ENCODE measurements at regions not wholly inside any gene's neighbourhood (a gene's known extent, or its start where the extent isn't known, plus 50 kb on each side); places are given as distances from the start of the nearest gene placed in this dataset.
"Not testable (repeated sequence)": the region's sequence is repeated elsewhere in the genome, so short reads cannot be mapped to it uniquely, and the experiment has no call there.

GRCh38 chr20:54323227-54323734 lies 115.4 kb downstream of the PFDN4 start:
- no peak for DNase-seq (ENCODE audit: low read depth in 4 of 4, low spot score in 3 of 4)

- DNase-seq (ENCODE audit: low read depth in 4 of 4, low spot score in 3 of 4): no peak
Observed at GRCh38 chr20:54324041-54324440, 116.2 kb downstream of the PFDN4 start.

GRCh38 chr20:54324652-54325285 lies 116.9 kb downstream of the PFDN4 start:
- DNase-seq (ENCODE audit: low read depth in 4 of 4, low spot score in 3 of 4): no peak

- DNase-seq (ENCODE audit: low read depth in 4 of 4, low spot score in 3 of 4): no peak
Observed at GRCh38 chr20:54335299-54335698, 127.4 kb downstream of the PFDN4 start.

GRCh38 chr20:54337144-54337543 lies 129.3 kb downstream of the PFDN4 start:
- no peak for DNase-seq (ENCODE audit: low read depth in 4 of 4, low spot score in 3 of 4)

- no peak for DNase-seq (ENCODE audit: low read depth in 4 of 4, low spot score in 3 of 4)
Observed at GRCh38 chr20:54339093-54339492, 131.2 kb downstream of the PFDN4 start.

GRCh38 chr20:54340206-54340605 lies 132.3 kb downstream of the PFDN4 start:
- no peak for DNase-seq (ENCODE audit: low read depth in 4 of 4, low spot score in 3 of 4)

- no peak for DNase-seq (ENCODE audit: low read depth in 4 of 4, low spot score in 3 of 4)
Observed at GRCh38 chr20:54340667-54341081, 132.8 kb downstream of the PFDN4 start.

GRCh38 chr20:54342258-54342920 lies 133.0 kb upstream of the DOK5 start:
- DNase-seq (ENCODE audit: low read depth in 4 of 4, low spot score in 3 of 4): no peak

GRCh38 chr20:54343099-54343498 lies 132.3 kb upstream of the DOK5 start:
- DNase-seq (ENCODE audit: low read depth in 4 of 4, low spot score in 3 of 4): no peak

GRCh38 chr20:54343634-54344033 lies 131.8 kb upstream of the DOK5 start:
- no peak for DNase-seq (ENCODE audit: low read depth in 4 of 4, low spot score in 3 of 4)

GRCh38 chr20:54344832-54345231 lies 130.6 kb upstream of the DOK5 start:
- no peak for DNase-seq (ENCODE audit: low read depth in 4 of 4, low spot score in 3 of 4)

- DNase-seq (ENCODE audit: low read depth in 4 of 4, low spot score in 3 of 4): no peak
Observed at GRCh38 chr20:54345301-54345724, 130.1 kb upstream of the DOK5 start.

- no peak for DNase-seq (ENCODE audit: low read depth in 4 of 4, low spot score in 3 of 4)
Observed at GRCh38 chr20:54345821-54346220, 129.6 kb upstream of the DOK5 start.

- no peak for DNase-seq (ENCODE audit: low read depth in 4 of 4, low spot score in 3 of 4)
Observed at GRCh38 chr20:54346276-54346675, 129.1 kb upstream of the DOK5 start.

GRCh38 chr20:54347166-54347833 lies 128.1 kb upstream of the DOK5 start:
- no peak for DNase-seq (ENCODE audit: low read depth in 4 of 4, low spot score in 3 of 4)

- no peak for DNase-seq (ENCODE audit: low read depth in 4 of 4, low spot score in 3 of 4)
Observed at GRCh38 chr20:54350415-54350814, 125.0 kb upstream of the DOK5 start.

GRCh38 chr20:54351371-54352136 lies 123.8 kb upstream of the DOK5 start:
- no peak for DNase-seq (ENCODE audit: low read depth in 4 of 4, low spot score in 3 of 4)

GRCh38 chr20:54352541-54352940 lies 122.9 kb upstream of the DOK5 start:
- not testable (repeated sequence) for DNase-seq (ENCODE audit: low read depth in 4 of 4, low spot score in 3 of 4)

GRCh38 chr20:54353292-54353691 lies 122.1 kb upstream of the DOK5 start:
- DNase-seq (ENCODE audit: low read depth in 4 of 4, low spot score in 3 of 4): no peak
